ENCODE measurements at regions not wholly inside any gene's neighbourhood (a gene's known extent, or its start where the extent isn't known, plus 50 kb on each side); places are given as distances from the start of the nearest gene placed in this dataset.

- no peak overlapping the region for H3K4me2 ChIP-seq (ENCODE audit: control insufficient read depth, insufficient read depth)
- H3K27me3 ChIP-seq (replicated peaks in 1 of 2; ENCODE audit: control insufficient read depth in 2 of 2, insufficient read depth in 2 of 2, low read length in 1 of 2): no peaks in the 10 kb centered on the region
- DNase-seq (ENCODE audit: low read depth, low spot score) (no peak), ATAC-seq (no peak), FAIRE-seq (no peak)
- no TSS peak for BruUV-seq (replicated peaks)
- H3K9me3 ChIP-seq (replicated peaks; ENCODE audit: control insufficient read depth, insufficient read depth, low read length): no peaks in the 10 kb centered on the region; the same call in 2 of the 3 replicates
- intact Hi-C loops (cut with micrococcal nuclease; ENCODE audit: unreplicated experiment): no loop called here
- no peak overlapping the region for H3K27ac ChIP-seq (ENCODE audit: control insufficient read depth, insufficient read depth)
- H4K20me1 ChIP-seq (ENCODE audit: control insufficient read depth, insufficient read depth): no peaks in the 10 kb centered on the region
- no peaks in the 10 kb centered on the region for H3K36me3 ChIP-seq (ENCODE audit: control insufficient read depth in 2 of 2, insufficient read depth in 2 of 2, low read length in 1 of 2)
- H2AFZ ChIP-seq (ENCODE audit: control insufficient read depth, low read depth, low read length): no peak overlapping the region
- ChIA-PET POLR2A (interaction anchor here (0.5 to 0.6 kb wide), 2 partner anchors 58 to 265 kb away, joined by 3 to 8 read pairs; no protein-coding TSS in a partner anchor), CTCF (no interaction called here), SMC1A (ENCODE audit: uncharacterized antibody, unreplicated experiment) (interaction anchor here (0.7 to 0.8 kb wide), 2 partner anchors 64 to 88 kb away, joined by 3 read pairs; no protein-coding TSS in a partner anchor), RAD21 (ENCODE audit: unreplicated experiment) (no interaction called here)
- H3K4me3 ChIP-seq: no peak overlapping the region
- H3K4me1 ChIP-seq (ENCODE audit: control insufficient read depth, insufficient read depth, low read length): no peaks in the 10 kb centered on the region
- H3K79me2 ChIP-seq (ENCODE audit: control insufficient read depth, insufficient read depth, low read length): no peaks in the 10 kb centered on the region
- no peak for TF ChIP-seq IKZF2 (IDR thresholded peaks at IDR 0.05)
- no peak for TF ChIP-seq CHD4 (IDR thresholded peaks at IDR 0.05)
- no peak for TF ChIP-seq NR2C2 (IDR thresholded peaks at IDR 0.05; ENCODE audit: borderline replicate concordance, control insufficient read depth, insufficient read length, low read depth)
- no peak for TF ChIP-seq NFXL1 (IDR thresholded peaks at IDR 0.05; ENCODE audit: borderline replicate concordance)
- TF ChIP-seq USF2 (IDR thresholded peaks at IDR 0.05; ENCODE audit: borderline replicate concordance, low read depth, low read length): no peak
- 11% methylated on average over 5 of the region's 5 CpGs for WGBS (ENCODE audit: insufficient coverage, insufficient replicate concordance, low lambda C conversion rate, missing lambda C conversion rate)
- no peak overlapping the region for H3K9ac ChIP-seq (ENCODE audit: control insufficient read depth, insufficient read depth, low read length)
- in situ Hi-C loops (cut with MboI): no loop called here
Observed at GRCh38 chr10:24793648-24794379, 70.1 kb upstream of the ARHGAP21 start.

- Histone ChIP-seq H2AFZ (ENCODE audit: control insufficient read depth, low read depth, low read length) (no peak overlapping the region), H3K27ac (ENCODE audit: control insufficient read depth, insufficient read depth) (no peak overlapping the region), H3K4me1 (ENCODE audit: control insufficient read depth, insufficient read depth, low read length) (no peaks in the 10 kb centered on the region), H3K9me3 (replicated peaks; ENCODE audit: control insufficient read depth, insufficient read depth, low read length) (no peaks in the 10 kb centered on the region), H3K79me2 (ENCODE audit: control insufficient read depth, insufficient read depth, low read length) (no peaks in the 10 kb centered on the region), H3K4me3 (no peak overlapping the region), H3K9ac (ENCODE audit: control insufficient read depth, insufficient read depth, low read length) (no peak overlapping the region), H3K4me2 (ENCODE audit: control insufficient read depth, insufficient read depth) (no peak overlapping the region), H3K36me3 (ENCODE audit: control insufficient read depth in 2 of 2, insufficient read depth in 2 of 2, low read length in 1 of 2) (no peaks in the 10 kb centered on the region), H3K27me3 (replicated peaks in 1 of 2; ENCODE audit: control insufficient read depth in 2 of 2, insufficient read depth in 2 of 2, low read length in 1 of 2) (no peaks in the 10 kb centered on the region), H4K20me1 (ENCODE audit: control insufficient read depth, insufficient read depth) (no peaks in the 10 kb centered on the region)
- RAD21 ChIA-PET (ENCODE audit: unreplicated experiment): no interaction called here
- CTCF ChIA-PET: no interaction called here
- no TSS peak for BruUV-seq (replicated peaks)
- no peak for ATAC-seq
- POLR2A ChIA-PET: interaction anchor here (0.6 kb wide), 1 partner anchor 76 kb away, joined by 3 read pairs; no protein-coding TSS in a partner anchor
- WGBS (ENCODE audit: insufficient coverage, insufficient replicate concordance, low lambda C conversion rate, missing lambda C conversion rate): 0% methylated on average over 2 of the region's 2 CpGs
- intact Hi-C loops (cut with micrococcal nuclease; ENCODE audit: unreplicated experiment): no loop called here
- in situ Hi-C loops (cut with MboI): no loop called here
- no peak for DNase-seq (ENCODE audit: low read depth, low spot score)
- TF ChIP-seq SIN3A (IDR thresholded peaks at IDR 0.05; ENCODE audit: low read depth, low read length) (no peak), ZBTB4 (CRISPR knock-in tag; IDR thresholded peaks at IDR 0.05) (no peak)
- TF ChIP-seq, protein P1, sequence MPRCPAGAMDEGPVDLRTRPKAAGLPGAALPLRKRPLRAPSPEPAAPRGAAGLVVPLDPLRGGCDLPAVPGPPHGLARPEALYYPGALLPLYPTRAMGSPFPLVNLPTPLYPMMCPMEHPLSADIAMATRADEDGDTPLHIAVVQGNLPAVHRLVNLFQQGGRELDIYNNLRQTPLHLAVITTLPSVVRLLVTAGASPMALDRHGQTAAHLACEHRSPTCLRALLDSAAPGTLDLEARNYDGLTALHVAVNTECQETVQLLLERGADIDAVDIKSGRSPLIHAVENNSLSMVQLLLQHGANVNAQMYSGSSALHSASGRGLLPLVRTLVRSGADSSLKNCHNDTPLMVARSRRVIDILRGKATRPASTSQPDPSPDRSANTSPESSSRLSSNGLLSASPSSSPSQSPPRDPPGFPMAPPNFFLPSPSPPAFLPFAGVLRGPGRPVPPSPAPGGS (IDR thresholded peaks at IDR 0.05; ENCODE audit: borderline replicate concordance, insufficient read depth, low read depth, low read length, poor library complexity, severe bottlenecking): no peak
- SMC1A ChIA-PET (ENCODE audit: uncharacterized antibody, unreplicated experiment): interaction anchor here (0.9 kb wide), 1 partner anchor 12 kb away, joined by 3 read pairs; no protein-coding TSS in a partner anchor
- no peak for FAIRE-seq
Observed at GRCh38 chr10:24792638-24793037, 69.0 kb upstream of the ARHGAP21 start.
